ENCODE measurements at regions not wholly inside any gene's neighbourhood (a gene's known extent, or its start where the extent isn't known, plus 50 kb on each side); places are given as distances from the start of the nearest gene placed in this dataset.
A peak's percentile ranks its signal among the peaks of the same experiment; 100 is the strongest.

DNA sequence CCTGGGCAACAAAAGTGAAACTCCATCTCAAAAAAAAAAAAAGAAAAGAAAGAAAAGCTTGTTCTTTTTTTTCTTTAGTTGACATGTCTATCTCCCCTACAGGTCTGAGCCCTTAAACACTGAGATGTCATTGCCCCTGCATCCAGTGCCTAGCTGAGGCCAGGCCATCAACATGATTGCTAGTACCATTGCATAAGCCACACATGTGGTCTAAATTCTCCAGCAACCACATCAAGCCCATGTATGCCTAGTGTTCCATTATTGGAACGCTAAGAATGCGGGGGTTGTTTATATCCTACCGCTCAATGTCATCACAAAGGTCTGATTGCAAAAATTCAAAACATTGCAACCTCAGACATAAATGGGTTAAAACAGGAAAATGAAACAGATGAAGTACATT lies 62.7 kb downstream of the NPTX2 start:
- DNase-seq, result no peak

DNA sequence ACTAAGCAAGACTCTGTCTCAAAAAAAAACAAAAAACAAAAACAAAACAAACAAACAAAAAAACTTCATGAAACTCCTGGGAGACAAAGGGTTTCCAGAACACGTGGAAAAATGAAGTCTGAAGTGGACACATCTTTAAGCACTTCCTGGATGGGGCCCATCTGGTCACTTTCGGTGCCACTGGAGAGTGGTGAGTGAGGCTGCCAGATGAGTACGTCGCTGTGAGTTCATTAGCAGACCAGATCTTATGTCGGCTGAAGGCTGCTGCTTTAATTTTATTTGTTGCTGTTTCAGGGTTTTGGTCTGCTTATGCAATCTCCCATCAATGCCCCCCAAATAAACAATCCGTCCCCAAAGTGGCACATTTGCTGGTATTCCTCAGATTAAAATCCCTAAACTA lies 64.4 kb downstream of the NPTX2 start:
- no peak for DNase-seq

DNA sequence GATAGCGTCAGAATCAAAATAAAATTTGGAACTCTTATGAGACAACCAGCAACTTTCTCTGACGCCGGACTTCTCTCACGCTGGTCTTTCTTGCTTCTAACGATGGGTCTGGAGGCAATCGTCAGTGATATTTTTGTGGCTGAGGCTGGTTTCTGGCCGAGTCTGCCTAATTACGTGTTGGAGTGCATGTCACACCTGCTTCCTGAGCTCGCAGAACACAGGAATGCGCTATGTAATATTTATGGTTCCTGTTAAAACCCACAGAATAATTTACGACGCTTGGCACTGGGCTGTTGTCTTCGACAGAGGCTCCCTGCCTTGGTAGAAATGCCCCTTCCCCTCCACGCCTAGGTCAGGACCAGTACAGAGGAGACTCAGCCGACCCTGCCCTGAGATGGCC lies 64.9 kb downstream of the NPTX2 start:
- peak in 1 of 2 experiments; percentile 1 for DNase-seq

DNA sequence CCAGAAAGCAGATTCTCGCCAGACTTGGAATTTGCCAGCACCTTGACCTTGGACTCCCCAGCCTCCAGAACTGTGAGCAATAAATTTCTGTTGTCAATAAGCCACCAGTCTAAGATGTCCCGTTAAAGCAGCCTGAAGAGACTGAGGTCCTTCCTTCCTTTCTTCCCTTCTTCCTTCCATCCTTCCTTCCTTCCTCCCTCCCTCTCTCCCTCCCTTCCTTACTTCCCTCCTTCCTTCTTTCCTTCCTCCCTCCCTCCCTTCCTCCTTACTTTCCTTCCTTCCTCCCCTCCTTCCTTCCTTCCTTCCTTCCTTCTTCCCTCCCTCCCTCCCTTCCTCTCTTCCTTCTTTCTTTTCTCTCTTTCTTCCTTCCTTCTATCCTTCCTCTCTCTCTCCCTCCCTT lies 66.4 kb downstream of the NPTX2 start:
- no peak for DNase-seq

DNA sequence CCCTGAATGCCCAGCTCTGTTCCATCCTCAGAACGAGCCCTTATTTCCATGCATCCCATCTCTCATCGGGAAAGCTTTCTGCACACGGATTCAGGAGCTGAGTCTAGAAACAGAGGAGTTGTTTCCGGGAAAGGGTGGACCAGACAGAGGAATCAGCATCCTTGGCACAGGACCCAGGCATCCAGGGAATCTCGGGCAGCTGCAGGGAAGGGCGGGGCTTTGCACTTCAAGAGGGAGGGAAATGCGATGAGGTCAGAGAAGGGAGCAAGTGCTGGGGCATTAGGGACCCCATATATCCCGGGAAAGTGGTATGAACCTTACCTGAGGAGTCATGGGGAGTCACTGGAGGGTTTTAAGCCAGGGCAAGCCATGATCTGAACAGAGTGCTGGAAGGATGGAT lies 68.5 kb downstream of the NPTX2 start:
- DNase-seq, result no peak

DNA sequence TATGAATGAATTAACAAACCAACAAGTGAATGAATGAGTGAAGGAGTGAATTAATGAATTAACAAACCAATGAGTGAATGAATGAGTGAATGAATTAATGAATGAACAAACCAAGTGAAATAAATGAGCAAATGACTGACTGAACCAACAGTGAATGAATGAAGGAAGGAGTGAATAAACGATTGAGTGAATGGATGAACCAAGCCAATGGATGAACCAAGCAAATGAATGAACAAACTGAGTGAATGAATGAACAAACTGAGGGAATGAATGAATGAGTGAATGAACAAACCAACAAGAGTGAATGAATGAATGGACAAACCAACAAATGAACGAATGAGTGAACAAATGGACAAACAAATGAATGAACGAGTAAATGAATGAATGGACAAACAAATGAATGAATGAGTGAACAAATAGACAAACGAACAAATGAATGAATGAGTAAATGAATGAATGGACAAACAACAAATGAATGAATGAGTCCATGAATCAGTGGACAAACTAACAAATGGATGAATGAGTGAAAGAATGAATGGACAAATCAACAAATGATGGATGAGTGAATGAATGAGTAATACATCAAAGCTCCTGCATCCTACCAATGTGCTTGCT lies 69.5 kb downstream of the NPTX2 start:
- DNase-seq, result no peak

DNA sequence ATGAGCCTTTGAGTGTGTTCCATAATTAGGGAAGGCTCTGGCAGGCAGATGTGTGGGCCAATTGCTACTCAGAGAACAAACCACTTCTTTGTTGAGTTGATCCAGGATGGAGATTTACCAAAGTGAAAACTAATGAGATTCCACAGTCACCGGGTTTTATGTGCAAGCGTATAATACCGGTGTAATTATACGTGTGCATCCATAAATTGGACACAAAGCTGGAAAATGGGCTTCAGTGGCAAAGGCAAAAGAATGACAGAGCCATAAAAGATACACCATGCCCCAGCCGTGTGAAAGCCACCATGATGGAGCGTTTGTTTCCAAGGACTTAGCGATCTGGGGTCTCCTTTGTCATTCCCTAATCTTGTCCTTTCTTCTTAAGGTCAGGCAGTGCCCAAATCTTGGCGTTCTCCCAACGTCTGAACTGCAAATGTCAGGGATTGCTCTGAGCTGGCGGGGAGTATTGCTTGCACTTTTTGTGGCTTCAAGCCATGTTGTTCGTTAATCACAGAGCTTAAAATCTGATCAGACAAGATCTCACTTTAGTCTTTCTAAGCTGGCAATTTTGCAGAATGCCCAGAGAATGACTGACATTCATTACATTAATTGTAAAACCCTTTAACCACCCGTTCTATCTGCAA lies 70.1 kb downstream of the NPTX2 start:
- no peak for DNase-seq

DNA sequence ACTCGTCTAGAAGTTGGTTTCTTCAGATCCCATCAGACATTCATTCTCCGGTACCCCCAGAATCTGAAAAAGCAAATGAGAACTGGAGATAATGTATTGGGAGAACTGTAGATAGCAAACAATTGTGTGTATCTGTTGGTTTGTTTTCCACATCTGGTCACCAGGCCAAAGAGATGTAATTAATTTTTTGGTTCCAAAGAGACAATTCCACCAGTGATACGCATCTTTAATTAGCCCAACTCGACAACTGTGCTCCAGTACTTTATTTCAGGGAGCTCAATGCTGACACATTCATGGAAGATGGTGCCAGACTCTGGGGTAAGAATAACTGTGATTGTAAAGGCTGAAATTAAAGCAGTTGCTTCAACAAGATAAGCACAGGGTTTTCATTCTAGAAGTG lies 74.5 kb downstream of the NPTX2 start:
- no peak for DNase-seq

DNA sequence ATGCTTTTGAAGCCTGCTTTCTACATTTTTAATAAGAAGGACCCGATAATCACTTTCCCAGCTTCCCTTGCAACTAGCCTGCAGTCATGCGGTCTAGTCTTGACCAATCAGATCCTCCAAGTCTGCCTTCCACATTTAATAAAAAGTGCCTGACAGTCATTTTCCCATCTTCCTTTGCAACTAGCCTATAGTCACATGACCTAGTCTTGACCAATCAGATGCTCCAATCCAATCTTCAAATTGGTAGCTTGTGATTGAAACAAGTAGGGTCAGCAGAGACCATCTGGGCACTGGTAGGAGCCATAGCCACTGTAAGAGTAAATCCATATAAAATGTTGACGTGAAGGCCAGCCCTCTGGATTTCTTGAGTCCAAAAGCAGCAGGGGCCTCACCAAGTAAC lies 80.0 kb downstream of the NPTX2 start:
- no peak for DNase-seq

DNA sequence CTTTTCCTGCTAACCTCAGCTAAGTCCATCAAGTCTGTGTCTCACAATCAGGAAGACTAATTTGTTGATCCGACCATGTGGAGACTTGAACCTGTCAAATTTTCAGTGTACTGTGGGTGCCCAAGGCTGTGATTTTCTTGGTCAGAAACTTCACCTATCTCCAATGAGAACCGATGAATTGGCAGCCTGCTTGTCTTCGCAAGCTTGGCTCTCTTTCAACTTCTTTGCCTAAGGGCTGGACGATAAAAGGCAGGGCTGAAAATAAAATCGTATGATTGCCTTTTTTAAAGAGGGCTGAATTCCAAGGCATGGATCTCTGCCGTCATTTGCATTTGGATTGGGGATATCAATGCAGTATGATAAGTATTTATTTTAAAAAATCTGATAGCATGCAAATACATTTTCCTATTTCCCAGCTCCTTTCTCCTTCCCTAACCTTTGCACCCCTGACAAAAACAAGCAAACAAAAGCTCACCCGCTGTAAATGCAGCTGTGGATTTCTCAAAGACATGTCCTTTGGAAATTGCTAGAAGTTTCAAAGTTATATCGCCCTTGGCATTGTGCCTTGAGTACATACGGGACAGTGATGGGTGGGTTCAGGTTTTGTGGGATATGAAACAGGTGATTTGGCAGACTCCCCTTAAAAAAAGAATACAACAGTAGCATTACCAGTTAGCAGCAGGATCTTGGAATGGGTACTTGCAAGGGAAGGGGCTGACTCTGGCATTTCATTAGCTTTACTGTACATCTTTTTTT lies 80.6 kb downstream of the NPTX2 start:
- no peak for DNase-seq

DNA sequence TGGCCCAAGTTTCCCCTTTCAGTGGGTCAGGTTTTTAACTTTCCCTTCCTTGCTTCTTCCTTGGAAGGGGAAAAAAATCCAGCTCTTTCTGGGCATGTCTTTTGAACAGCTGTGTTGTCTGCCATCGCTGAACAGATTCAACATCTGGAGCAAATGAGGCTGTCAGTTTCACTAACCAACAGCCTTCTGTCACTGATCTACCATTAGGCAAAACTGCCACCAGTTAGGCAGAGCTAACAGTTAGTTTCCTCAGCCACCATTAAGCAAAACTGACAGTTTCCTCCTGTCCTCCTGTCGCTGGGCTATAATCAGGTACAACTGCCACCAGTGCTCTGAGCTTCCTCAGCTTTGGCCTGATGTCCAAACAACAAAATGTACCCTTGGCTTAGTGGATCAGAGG lies 81.9 kb downstream of the NPTX2 start:
- no peak for DNase-seq

DNA sequence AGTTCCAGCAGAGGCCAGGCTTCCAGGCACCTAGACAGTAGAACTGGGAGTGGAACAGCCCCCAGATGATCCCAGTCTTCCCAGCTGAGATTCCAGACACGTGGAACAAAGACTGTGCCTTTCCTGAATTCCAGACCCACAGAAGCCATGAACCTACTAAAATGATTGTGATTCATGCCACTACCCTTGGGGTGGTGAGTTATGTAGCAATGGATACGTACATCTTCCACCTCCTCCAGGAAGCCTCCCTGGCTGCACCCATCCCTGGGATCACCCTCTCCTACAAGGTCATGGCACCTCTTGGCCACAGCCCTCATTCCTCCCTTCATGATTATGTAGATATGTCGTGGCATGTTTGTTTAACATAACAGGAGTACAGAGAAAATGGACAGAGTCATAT lies 83.4 kb downstream of the NPTX2 start:
- DNase-seq, result no peak

DNA sequence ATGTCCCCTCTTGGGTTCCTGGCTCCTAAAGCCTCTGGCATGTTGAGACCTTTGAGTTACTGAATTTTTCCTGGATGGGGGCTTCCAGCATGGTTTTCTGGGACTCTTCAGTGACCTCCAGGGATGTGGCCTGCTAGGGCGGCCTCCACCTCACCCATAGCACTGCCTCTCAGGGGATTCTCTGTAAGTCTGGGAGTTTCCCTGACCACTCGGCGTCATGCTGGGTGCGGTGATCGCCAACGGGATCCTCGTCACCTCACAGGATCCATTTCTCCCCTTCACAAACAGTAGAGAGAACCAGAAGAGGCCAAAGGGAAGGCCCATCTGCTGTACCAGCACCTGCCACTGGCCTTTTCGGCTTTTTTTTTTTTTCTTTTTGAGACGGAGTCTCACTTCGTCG lies 84.3 kb downstream of the NPTX2 start:
- no peak for DNase-seq

DNA sequence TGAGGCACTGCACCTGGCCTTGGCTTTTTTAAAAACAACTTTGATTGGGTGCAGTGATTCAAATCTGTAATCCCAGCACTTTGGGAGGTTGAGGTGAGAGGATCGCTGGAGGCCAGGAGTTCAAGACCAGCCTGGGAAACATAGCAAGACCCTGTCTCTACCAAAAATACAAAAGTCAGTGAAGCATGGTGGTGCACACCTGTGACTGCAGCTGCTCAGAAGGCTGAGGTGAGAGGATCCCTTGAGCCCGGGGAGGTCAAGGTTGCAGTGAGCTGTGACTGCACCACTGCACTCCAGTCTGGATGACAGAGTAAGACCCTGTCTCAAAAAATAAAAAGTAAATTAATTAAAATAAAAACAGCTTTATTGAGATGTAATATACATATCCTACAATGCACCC lies 84.9 kb downstream of the NPTX2 start:
- no peak for DNase-seq

DNA sequence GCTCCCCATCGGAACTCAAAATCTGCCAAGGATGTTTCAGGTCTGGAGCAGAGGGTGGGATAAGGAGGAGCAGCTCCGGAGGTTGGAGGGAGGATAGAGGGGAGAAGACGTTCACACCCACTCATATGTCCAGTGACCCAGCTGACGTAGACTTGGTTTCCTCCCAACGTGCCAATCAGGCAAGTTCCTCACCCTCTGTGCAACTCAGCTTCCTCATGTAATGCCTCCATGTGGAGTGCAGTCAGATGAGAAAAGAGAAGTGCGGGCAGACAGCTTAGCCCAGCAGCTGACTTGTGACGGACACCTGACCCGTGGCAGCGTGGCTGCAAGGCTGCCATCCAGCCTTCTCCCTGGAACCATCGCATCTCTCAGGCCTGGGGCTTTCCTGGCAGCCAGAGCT lies 86.8 kb downstream of the NPTX2 start:
- no peak for DNase-seq

DNA sequence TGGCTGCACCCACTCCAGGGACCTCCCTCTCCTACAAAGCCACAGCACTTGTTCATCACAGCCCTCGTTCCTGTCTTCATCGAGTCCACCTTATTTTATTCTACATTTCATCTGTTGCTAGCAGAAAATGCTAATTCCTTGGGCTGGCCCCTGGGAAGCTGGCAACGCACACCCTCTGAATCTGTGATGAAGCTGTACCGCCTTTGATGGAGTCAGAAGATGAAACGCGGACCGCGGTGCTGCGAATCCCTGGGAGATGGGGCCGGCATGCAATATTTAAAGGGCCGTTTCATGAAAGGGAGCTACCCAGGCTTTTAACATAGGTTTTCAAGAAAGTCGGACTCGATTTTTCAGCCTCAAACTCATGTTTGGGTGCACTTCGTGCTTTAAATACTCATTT lies 88.5 kb downstream of the NPTX2 start:
- no peak for DNase-seq

DNA sequence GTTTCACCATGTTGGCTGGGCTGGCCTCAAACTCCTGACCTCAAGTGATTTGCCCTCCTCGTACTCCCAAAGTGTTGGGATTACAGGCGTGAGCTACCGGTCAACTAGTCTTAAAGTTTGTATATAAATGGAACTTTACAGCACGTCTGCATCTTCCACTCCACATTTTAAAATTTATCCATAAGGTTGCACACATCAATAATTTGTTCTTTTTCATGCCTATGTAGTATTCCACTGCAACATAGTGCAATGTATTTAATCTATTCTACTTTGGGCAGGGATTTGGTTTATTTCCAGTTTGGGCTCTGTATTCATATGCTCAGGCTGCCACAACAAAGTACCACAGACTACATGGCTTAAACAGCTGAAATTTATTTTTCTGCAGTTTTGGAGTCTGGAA lies 90.0 kb downstream of the NPTX2 start:
- DNase-seq, result no peak

DNA sequence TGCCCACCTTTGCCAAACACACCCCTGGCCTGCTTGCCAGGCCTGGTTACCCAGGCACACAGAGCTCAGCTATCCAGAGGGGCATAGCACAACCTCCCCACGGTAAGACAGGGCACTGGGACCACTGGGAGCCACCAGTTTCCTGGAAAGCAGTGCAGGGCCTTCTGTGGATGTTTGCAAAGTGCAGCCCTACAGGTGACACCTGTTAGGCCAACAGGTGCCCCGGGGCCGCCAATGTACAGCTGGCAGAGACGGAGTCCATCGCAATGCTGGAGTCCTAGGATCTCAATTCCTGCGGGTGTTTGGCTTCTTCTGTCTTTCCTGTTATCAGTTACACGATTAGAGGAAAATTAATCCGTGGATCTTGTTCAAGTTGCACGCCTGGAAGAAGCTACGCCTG lies 94.9 kb downstream of the NPTX2 start:
- no peak for DNase-seq

DNA sequence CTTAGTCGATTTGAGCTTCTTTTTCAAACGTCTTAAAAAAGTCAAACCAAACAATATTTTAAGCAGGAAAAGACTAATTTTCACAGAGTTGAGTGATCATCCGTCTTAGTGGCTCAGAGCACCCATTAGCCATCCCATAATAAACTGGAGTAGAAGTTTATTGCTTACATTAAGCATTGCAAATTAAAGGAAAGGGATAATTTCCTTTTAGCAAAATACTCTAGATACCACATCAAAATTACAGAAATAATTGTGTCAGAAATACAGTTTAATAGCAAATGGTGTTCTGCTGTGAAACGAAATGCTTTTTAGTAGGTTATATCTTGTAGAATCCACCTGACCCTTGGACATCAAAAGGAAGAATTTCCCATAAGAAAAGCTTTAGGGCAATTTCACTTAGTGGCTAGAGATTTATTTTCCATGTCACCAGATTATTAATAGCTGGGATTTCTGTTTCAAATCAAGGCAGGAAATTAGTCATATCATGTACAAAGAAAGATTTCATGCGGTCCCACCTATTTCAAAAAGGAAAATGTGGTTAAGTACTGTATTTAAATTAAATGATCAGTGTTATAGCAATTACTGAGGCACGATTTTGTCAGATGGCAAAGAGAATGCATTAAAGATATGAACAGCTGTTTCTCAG lies 96.2 kb downstream of the NPTX2 start:
- DNase-seq, result no peak

DNA sequence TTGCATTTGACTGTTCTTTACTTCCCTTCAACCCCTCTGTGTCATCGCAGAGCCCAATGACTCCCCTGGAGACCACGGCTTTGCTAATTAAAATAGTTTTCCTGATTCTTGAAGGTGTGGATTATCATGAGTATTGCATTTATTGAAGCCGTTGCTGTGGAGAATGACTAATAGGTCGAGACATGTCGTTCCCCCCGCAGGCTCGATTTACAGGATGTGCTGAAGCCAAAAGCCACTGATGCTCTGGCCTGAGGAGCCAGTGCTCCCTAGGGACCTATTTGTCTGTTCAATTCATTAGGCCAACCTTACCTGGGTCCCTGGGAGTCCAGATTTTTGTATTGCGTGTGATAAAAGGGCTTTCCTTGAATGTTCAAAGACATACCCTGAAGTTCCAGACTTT lies 102.3 kb downstream of the NPTX2 start:
- no peak for DNase-seq

DNA sequence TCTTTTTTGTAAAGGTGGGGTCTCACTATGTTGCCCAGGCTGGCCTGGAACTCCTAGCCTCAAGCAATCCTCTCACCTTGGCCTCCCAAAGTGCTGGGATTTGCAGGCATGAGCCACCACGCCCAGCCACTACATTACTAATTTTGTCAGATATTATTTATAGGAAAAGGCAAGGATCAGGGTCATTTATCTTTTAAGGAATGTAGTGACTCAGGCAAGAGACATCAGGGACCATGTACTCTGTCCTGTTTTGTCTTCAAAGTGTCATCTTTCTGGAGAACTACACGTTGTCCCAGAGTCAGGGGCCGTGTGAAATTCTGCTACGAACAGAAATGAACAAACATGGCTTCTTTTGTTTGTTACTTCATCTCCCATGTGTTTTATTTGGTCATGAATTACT lies 105.3 kb downstream of the NPTX2 start:
- no peak for DNase-seq

DNA sequence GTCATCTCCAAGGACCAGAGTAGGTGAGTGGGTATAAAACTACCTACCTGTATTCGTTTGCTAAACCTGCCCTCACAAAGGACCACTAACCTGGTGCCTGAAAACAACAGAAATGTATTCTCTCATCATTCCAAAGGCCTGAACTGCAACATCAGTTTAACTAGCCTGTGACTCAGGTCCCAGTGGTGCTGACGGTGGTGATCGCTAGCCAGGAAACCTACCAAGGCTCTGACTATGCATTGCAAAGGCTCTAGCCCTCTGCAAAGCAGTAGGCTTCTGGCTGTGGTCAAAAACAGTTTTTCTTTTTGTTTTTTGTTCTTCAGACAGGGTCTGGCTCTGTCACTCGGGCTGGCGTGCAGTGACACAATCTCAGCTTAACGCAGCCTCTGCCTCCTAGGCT lies 107.5 kb downstream of the NPTX2 start:
- DNase-seq, result no peak

DNA sequence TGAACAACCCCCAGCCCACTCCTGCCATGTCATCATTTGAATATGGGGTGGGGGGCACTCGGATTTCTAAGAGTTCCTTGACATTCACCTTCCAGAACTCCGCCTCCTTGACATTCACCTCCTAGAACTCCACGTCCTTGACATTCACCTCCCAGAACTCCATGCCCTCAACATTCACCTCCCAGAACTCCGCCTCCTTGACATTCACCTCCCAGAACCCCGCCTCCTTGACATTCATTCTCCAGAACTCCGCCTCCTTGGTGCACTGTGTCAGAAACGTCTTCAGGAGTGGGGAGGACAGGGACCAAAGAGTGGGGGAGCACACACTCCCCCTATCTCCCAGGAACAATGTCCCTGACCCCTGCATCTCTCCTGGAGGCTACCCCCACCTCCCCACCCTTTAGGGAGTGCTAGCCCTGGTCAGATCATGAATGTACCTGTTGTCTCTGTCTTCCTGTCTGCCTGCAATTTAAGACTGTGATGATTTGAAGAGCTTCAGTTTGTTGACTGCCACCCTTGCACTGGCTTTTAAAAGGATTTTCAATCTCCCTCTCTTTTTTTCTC lies 110.1 kb downstream of the NPTX2 start:
- DNase-seq, result no peak

DNA sequence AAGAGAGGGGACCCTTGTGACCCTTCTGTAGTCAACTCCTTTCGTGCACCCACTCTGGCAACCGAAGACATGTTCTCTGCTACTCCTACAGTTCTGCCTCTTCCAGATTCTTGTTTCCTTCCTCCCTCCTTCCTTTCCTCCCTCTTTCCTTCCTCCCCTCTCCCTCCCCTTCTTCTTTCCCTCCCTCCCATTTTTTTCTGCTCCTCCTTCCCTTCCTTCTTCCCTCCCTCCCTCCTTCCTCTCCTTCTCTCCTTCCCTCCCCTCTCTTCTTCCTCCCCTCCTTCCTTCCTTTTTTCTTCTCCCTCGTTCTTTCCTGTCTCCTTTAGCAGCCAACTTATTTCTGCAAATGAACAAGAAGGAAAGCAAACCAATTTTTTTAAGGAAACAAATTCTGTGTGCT lies 111.5 kb downstream of the NPTX2 start:
- DNase-seq, result no peak
